GM18870 (cell line): ENCODE measurements at regions not wholly inside any gene's neighbourhood (a gene's known extent, or its start where the extent isn't known, plus 50 kb on each side); places are given as distances from the start of the nearest gene placed in this dataset.

ENCODE experiments used
- ATAC-seq: cut with Tn5 transposase; IDR thresholded peaks from one replicate; pipeline ENCODE4 v1.9.1; 2021; ENCODE audit warnings: moderate library complexity; ENCODE audit not compliant: unreplicated experiment

- no peak for ATAC-seq
These were observed 59.6 kb downstream of the C3orf38 start for GRCh38 chr3:88209356-88209755.

- no peak for ATAC-seq
These were observed 61.5 kb downstream of the C3orf38 start for GRCh38 chr3:88211096-88211890.

- peak; percentile 76 for ATAC-seq
These were observed 69.5 kb downstream of the C3orf38 start for GRCh38 chr3:88219138-88219792.

GRCh38 chr3:88220126-88220525, 70.4 kb downstream of the C3orf38 start:
- ATAC-seq: no peak

GRCh38 chr3:88221726-88222125, 72.0 kb downstream of the C3orf38 start:
- ATAC-seq: no peak

- no peak for ATAC-seq
These were observed 72.6 kb downstream of the C3orf38 start for GRCh38 chr3:88222343-88222742.

GRCh38 chr3:88225326-88226008, 75.7 kb downstream of the C3orf38 start:
- no peak for ATAC-seq

GRCh38 chr3:88226910-88227309, 77.2 kb downstream of the C3orf38 start:
- no peak for ATAC-seq

GRCh38 chr3:88230638-88231037, 80.9 kb downstream of the C3orf38 start:
- no peak for ATAC-seq

GRCh38 chr3:88231207-88231606, 81.4 kb downstream of the C3orf38 start:
- ATAC-seq: no peak

GRCh38 chr3:88231632-88232031, 81.9 kb downstream of the C3orf38 start:
- ATAC-seq: no peak

GRCh38 chr3:88235102-88235501, 85.3 kb downstream of the C3orf38 start:
- ATAC-seq: no peak

- no peak for ATAC-seq
These were observed 90.1 kb downstream of the C3orf38 start for GRCh38 chr3:88239870-88240269.

GRCh38 chr3:88248658-88249057, 98.9 kb downstream of the C3orf38 start:
- no peak for ATAC-seq

GRCh38 chr3:88259045-88259444, 109.3 kb downstream of the C3orf38 start:
- no peak for ATAC-seq

GRCh38 chr3:88262527-88262926, 112.8 kb downstream of the C3orf38 start:
- no peak for ATAC-seq

- no peak for ATAC-seq
These were observed 113.8 kb downstream of the C3orf38 start for GRCh38 chr3:88263417-88264100.

GRCh38 chr3:88267441-88267840, 117.7 kb downstream of the C3orf38 start:
- ATAC-seq: no peak

GRCh38 chr3:88267847-88268246, 118.1 kb downstream of the C3orf38 start:
- no peak for ATAC-seq

GRCh38 chr3:88280326-88280725, 130.6 kb downstream of the C3orf38 start:
- no peak for ATAC-seq

- no peak for ATAC-seq
These were observed 132.9 kb downstream of the C3orf38 start for GRCh38 chr3:88282528-88283241.
